Testis (tissue), 2 donors: ENCODE measurements at regions not wholly inside any gene's neighbourhood (a gene's known extent, or its start where the extent isn't known, plus 50 kb on each side); places are given as distances from the start of the nearest gene placed in this dataset.

Experiments used
- DNase-seq: peaks from one replicate; pipeline ENCODE4 v3.0.0-alpha.2; 2019
- H3K27ac ChIP-seq, 2 donors: fragments of 200-600 bp; sonication (generic); one replicate each; pipeline ENCODE4 v1.5.1; 2019
- H3K27me3 ChIP-seq: fragments of 200-600 bp; sonication (generic); one replicate; pipeline ENCODE4 v1.5.1; 2019
- H3K36me3 ChIP-seq: fragments of 200-600 bp; sonication (generic); one replicate; pipeline ENCODE4 v1.5.1; 2017; ENCODE audit warnings: low read depth; ENCODE audit errors: missing control alignments
- H3K4me1 ChIP-seq: fragments of 200-600 bp; sonication (generic); one replicate; pipeline ENCODE4 v1.5.1; 2019
- H3K4me3 ChIP-seq, 2 donors: fragments of 200-600 bp; sonication (generic); one replicate each; pipeline ENCODE4 v1.5.1; 2017 to 2019
- H3K9me3 ChIP-seq: fragments of 200-600 bp; sonication (generic); one replicate; pipeline ENCODE4 v1.5.1; 2017
- POLR2A ChIP-seq: fragments of 450-650 bp; IDR thresholded peaks from one replicate; pipeline ENCODE4 v1.6.1; 2017; ENCODE audit warnings: antibody characterized with exemption, mild to moderate bottlenecking, moderate library complexity
- WGBS, 2 donors: methylation state at CpG; one replicate each; pipeline ENCODE4 v1.1.5; 2018; 5-methylcytosine and 5-hydroxymethylcytosine counted together
- intact Hi-C: fragments of 100-400 bp; cut with DNase I; formaldehyde crosslinking; loops from one replicate; pipeline ENCODE4 v1.15.1; 2023; ENCODE audit warnings: low total_unique reads
- TF ChIP-seq, protein P1 (sequence below), 3 experiments: fragments of 450-650 bp in 2 of 3; fragments of 200-600 bp in 1 of 3; sonication (generic) in 1 of 3; IDR thresholded peaks; one replicate each; pipeline ENCODE4 v1.5.1; 2016 to 2019; ENCODE audit warnings: antibody characterized with exemption in 3 of 3, mild to moderate bottlenecking in 2 of 3, moderate library complexity in 1 of 3

DNA sequence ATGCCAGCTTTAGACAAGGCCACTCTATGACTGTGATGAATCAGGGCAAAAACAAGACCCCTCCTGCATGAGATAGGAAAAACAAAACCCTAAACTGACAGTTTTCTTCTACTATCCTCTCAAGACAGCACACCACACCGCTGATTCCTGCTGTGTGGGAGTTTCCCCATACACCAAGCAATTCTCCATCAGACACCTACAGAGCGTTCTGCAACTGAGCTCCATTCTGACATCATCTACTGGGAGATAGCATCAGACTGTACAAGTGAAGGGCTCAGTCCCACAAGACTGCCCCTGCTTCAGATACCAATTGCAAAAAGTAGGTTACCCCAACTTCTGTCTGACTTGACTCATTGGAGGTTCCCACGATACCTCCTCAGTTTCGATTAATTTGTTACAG, 130.6 kb downstream of the TSN start:
- Histone ChIP-seq H3K4me1 (no peaks in the 10 kb centered on the region), H3K4me3 (no peak overlapping the region), H3K27ac (no peak overlapping the region), H3K9me3 (no peaks in the 10 kb centered on the region), H3K27me3 (no peaks in the 10 kb centered on the region), H3K36me3 (no peaks in the 10 kb centered on the region)
- TF ChIP-seq POLR2A = no peak
- TF ChIP-seq, protein P1, sequence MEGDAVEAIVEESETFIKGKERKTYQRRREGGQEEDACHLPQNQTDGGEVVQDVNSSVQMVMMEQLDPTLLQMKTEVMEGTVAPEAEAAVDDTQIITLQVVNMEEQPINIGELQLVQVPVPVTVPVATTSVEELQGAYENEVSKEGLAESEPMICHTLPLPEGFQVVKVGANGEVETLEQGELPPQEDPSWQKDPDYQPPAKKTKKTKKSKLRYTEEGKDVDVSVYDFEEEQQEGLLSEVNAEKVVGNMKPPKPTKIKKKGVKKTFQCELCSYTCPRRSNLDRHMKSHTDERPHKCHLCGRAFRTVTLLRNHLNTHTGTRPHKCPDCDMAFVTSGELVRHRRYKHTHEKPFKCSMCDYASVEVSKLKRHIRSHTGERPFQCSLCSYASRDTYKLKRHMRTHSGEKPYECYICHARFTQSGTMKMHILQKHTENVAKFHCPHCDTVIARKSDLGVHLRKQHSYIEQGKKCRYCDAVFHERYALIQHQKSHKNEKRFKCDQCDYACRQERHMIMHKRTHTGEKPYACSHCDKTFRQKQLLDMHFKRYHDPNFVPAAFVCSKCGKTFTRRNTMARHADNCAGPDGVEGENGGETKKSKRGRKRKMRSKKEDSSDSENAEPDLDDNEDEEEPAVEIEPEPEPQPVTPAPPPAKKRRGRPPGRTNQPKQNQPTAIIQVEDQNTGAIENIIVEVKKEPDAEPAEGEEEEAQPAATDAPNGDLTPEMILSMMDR (IDR thresholded peaks at IDR 0.05) = no peak
- intact Hi-C loops = no loop called here
- DNase-seq = no peak
- WGBS, 2 donors = 84 to 90% methylated on average over 4 of the region's 4 CpGs

DNA sequence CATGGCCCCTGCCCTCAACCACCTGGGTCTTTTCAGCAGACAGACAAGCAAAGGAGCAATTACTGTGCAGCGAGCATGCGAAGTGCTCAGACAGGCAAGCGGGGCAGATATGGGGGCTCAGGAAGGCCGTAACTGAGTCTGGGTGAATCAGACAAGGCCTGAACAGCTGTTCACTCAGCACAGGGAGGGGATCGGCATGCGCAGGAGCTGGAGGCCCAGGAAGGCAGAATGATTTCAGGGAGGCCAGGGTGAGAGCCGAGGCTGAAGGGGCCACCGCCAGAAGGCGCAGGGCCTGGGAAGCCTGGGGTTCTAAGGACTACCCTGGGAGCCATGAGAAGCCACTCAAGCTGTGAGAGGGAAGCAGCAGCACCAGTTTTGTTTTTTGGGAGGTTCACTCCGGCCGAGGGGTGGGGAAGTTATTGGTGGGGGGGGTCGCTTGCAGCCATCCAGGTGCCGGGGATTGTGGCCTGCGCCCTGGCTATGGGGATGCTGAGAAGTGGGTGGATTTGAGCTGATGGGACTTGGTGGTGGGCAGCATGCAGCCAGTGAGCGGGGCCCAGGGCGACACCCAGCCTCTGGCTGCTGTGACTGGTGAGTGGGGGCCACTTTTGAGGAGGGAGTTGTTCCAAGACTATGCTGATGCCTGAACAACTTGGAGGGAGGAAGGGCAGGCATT, 132.2 kb downstream of the TSN start:
- 90 to 92% methylated on average over 11 to 14 of the region's 16 CpGs for WGBS, 2 donors
- Histone ChIP-seq H3K9me3 (no peaks in the 10 kb centered on the region), H3K36me3 (no peaks in the 10 kb centered on the region), H3K4me1 (no peaks in the 10 kb centered on the region), H3K4me3 (no peak overlapping the region), H3K27me3 (no peaks in the 10 kb centered on the region), H3K27ac (no peak overlapping the region)
- intact Hi-C loops = no loop called here
- no peak for TF ChIP-seq POLR2A
- TF ChIP-seq, protein P1 (IDR thresholded peaks at IDR 0.05) = no peak
- DNase-seq = no peak

DNA sequence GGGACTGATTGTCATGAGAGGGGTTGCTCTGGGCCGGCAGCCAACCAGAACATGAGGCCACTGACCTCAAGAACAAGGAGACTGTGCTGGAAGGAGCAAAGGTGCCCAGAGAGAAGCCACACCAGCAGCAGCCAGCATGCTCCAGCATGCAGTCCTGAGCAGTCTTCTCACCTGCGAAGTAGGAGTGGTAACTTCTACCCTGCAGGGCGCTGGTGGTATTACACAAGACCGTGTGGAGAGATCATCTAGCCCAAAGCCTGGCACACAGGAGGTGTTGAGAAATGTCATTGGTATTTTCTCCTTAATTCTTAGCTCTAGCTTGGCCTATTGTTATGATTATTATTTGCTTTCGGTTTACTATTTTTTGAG, 132.7 kb downstream of the TSN start:
- H3K9me3 ChIP-seq = no peaks in the 10 kb centered on the region
- DNase-seq = no peak
- no peaks in the 10 kb centered on the region for H3K36me3 ChIP-seq
- no peaks in the 10 kb centered on the region for H3K4me1 ChIP-seq
- 73 to 82% methylated on average over 5 of the region's 5 CpGs for WGBS, 2 donors
- no peaks in the 10 kb centered on the region for H3K27me3 ChIP-seq
- intact Hi-C loops = no loop called here
- TF ChIP-seq POLR2A = no peak
- TF ChIP-seq, protein P1 (IDR thresholded peaks at IDR 0.05) = peak in 1 of 3 experiments; percentile 21
- H3K4me3 ChIP-seq = no peak overlapping the region
- H3K27ac ChIP-seq = no peak overlapping the region

DNA sequence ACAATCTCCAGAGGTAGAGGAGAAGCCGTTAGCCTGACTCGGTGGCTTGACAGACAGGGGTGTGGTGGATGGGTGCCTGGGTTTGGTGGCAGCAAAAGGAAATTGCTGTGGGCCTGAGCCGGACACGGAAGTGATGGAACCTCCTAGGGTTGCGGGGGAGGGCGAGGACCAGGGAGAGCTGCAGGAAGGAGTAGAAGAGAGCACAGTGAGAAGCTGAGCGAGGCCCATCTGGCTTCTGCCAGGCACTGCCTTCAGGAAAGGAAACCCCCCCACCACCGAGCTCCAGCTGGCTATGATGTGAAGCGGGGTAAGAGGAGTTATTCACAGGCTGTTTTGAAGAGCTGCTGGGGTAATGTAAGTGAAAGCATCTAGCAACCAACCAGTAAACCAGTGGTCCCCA, 134.6 kb downstream of the TSN start:
- no peak for DNase-seq
- intact Hi-C loops = no loop called here
- Histone ChIP-seq H3K4me3 (no peak overlapping the region), H3K4me1 (no peaks in the 10 kb centered on the region), H3K27me3 (no peaks in the 10 kb centered on the region), H3K27ac (no peak overlapping the region), H3K36me3 (no peaks in the 10 kb centered on the region), H3K9me3 (no peaks in the 10 kb centered on the region)
- TF ChIP-seq, protein P1 (IDR thresholded peaks at IDR 0.05) = no peak
- no peak for TF ChIP-seq POLR2A
- WGBS, 2 donors = 81 to 83% methylated on average over 9 of the region's 9 CpGs
